ENCODE measurements at regions not wholly inside any gene's neighbourhood (a gene's known extent, or its start where the extent isn't known, plus 50 kb on each side); places are given as distances from the start of the nearest gene placed in this dataset.

GRCh38 chr1:244311784-244312532 lies 139.8 kb downstream of the ADSS2 start:
- Histone ChIP-seq H3K27me3 (no peaks in the 10 kb centered on the region), H3K36me3 (no peaks in the 10 kb centered on the region), H3K9me3 (no peaks in the 10 kb centered on the region), H3K4me1 (no peaks in the 10 kb centered on the region), H3K4me3 (ENCODE audit: low read depth, low read length) (no peak overlapping the region)
- TF ChIP-seq CTCF (IDR thresholded peaks at IDR 0.05; ENCODE audit: low read depth, low read length), result no peak
- no peak for DNase-seq

GRCh38 chr1:244313346-244313745 lies 138.4 kb downstream of the ADSS2 start:
- Histone ChIP-seq H3K4me3 (ENCODE audit: low read depth, low read length) (no peak overlapping the region), H3K9me3 (no peaks in the 10 kb centered on the region), H3K27me3 (no peaks in the 10 kb centered on the region), H3K4me1 (no peaks in the 10 kb centered on the region), H3K36me3 (no peaks in the 10 kb centered on the region)
- no peak for TF ChIP-seq CTCF (IDR thresholded peaks at IDR 0.05; ENCODE audit: low read depth, low read length)
- no peak for DNase-seq

GRCh38 chr1:244314921-244315559 lies 136.7 kb downstream of the ADSS2 start:
- H3K36me3 ChIP-seq, result no peaks in the 10 kb centered on the region

GRCh38 chr1:244315996-244316395 lies 135.7 kb downstream of the ADSS2 start:
- Histone ChIP-seq H3K4me1 (no peaks in the 10 kb centered on the region), H3K36me3 (no peaks in the 10 kb centered on the region), H3K27me3 (no peaks in the 10 kb centered on the region), H3K9me3 (no peaks in the 10 kb centered on the region), H3K4me3 (ENCODE audit: low read depth, low read length) (no peak overlapping the region)
- no peak for DNase-seq
- TF ChIP-seq CTCF (IDR thresholded peaks at IDR 0.05; ENCODE audit: low read depth, low read length), result no peak

More at GRCh38 chr1:244314921-244315559, 136.7 kb downstream of the ADSS2 start:
- Histone ChIP-seq H3K27me3 (no peaks in the 10 kb centered on the region), H3K4me3 (ENCODE audit: low read depth, low read length) (no peak overlapping the region), H3K4me1 (no peaks in the 10 kb centered on the region), H3K9me3 (no peaks in the 10 kb centered on the region)
- DNase-seq, result no peak
- TF ChIP-seq CTCF (IDR thresholded peaks at IDR 0.05; ENCODE audit: low read depth, low read length), result no peak

GRCh38 chr1:244316407-244316806 lies 135.3 kb downstream of the ADSS2 start:
- TF ChIP-seq CTCF (IDR thresholded peaks at IDR 0.05; ENCODE audit: low read depth, low read length), result no peak
- no peaks in the 10 kb centered on the region for H3K27me3 ChIP-seq
- no peaks in the 10 kb centered on the region for H3K36me3 ChIP-seq
- no peak for DNase-seq
- no peak overlapping the region for H3K4me3 ChIP-seq (ENCODE audit: low read depth, low read length)
- H3K9me3 ChIP-seq, result no peaks in the 10 kb centered on the region
- no peaks in the 10 kb centered on the region for H3K4me1 ChIP-seq
